Fibroblast of peridontal ligament (primary cell): ENCODE measurements at regions not wholly inside any gene's neighbourhood (a gene's known extent, or its start where the extent isn't known, plus 50 kb on each side); places are given as distances from the start of the nearest gene placed in this dataset.

Experiments used
- DNase-seq: peaks from one replicate; pipeline ENCODE4 v3.0.0-alpha.2; 2010; ENCODE audit errors: extremely low read depth

GRCh38 chr5:6869677-6870076, 156.4 kb downstream of the TENT4A start:
- no peak for DNase-seq

DNA sequence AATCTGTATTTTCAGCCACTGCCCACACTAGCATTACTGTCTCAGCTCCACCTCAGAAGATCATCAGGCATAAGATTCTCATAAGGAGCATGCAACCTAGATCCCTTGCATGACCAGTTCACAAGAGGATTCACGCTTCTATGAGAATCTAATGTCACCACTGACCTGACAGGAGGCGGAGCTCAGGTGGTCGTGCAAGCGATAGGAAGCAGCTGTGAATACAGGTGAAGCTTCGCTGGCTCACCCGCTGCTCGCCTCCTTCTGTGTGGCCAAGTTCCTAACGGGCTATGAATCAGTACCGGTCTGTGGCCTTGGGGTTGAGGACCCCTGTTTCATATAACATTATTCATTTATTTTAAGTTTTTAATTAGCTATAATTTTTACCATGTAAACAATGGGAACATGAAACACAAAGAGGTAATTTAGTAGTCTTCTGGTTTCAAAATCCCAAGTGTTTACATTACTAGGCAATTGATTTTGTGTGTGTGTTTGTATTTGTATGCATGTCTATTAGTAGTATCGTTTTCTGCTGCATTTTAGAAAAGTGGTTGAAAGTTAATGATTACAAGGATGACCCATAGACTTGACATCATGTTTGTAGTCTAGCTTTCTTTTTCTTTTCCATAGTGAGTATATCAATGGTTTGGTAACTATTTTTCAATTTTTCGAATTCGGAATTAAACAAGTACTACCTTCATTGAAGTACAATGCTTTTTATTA, 159.4 kb downstream of the TENT4A start:
- DNase-seq = no peak

DNA sequence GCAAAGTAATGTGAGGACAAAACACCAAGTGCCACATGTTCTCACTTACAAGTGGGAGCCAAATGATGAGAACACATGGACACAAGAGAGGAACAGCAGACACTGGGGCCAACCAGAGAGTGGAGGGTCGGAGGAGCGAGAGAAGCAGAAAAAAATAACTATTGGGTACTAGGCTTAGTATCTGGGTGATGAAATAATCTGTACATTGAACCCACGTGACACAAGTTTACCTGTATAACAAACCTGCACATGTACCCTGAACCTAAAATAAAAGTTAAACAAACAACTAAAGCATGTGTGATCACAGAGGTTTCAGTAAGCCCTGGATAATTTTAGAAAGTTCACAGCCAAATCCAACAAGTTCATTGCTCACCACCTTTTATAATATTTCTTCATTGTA, 160.1 kb downstream of the TENT4A start:
- DNase-seq = no peak

DNA sequence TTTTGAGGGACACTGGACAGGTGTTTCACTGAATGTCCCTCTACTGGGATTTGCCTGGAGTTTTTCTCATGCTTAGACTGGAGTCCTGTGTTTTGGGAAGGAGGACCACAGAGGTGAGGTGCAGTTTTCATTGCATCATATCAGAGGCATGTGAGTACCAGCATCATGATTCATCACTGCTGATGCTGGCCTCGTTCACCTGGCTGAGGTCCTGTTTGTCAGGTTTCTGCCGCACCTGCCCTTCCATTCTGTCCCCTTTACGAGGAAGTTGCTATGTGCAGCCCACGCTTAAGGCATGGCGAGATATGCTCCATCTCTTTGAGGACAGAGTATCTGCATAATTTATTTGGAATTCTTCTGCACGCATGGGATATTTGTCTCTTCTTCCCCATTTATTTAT, 162.1 kb downstream of the TENT4A start:
- DNase-seq = no peak

GRCh38 chr5:6877986-6878828, 165.0 kb downstream of the TENT4A start:
- DNase-seq = no peak

GRCh38 chr5:6885581-6885980, 172.3 kb downstream of the TENT4A start:
- no peak for DNase-seq

DNA sequence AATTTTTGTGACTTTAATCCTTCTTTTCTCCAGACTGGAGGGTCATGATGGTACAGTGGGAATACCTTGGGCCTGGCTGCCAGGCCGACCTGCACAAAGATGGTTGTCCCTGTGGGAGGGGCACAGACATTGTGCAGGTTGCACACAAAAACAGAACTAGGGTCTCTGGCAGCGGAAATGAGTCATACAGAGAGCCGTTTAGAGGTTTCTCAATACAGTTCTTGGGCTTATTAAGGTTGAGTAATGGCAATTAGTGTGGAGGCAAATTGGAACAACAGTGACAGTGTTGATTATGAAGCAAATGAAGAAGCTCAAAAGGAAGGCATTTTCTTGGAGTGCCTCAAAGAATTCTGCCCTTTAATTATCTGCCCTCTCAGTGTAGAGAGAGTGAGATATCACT, 173.6 kb downstream of the TENT4A start:
- no peak for DNase-seq

GRCh38 chr5:6889030-6889429, 175.8 kb downstream of the TENT4A start:
- no peak for DNase-seq

DNA sequence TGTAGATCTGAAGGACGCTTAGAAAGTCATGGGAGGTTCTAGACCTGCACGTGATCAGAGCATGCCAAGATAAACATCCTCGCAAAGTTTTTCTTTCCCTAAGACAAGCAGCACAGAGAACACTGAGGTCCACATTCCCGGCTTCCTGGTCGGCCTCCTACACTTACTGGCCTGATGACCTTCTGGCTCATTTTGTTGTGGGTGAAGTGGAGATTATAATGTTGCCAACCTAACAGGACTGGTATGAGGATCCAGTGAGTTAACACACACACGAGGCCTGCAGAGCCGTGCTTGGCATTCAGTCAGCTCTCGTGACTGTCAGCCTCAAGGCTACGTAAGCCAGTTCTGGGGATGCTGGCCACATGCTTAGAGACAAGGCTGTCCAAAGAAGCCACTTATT, 186.0 kb downstream of the TENT4A start:
- no peak for DNase-seq

GRCh38 chr5:6900247-6901227, 187.3 kb downstream of the TENT4A start:
- no peak for DNase-seq

- no peak for DNase-seq
These were observed 188.9 kb downstream of the TENT4A start for GRCh38 chr5:6902094-6902493.

- DNase-seq = no peak
These were observed 189.4 kb downstream of the TENT4A start for GRCh38 chr5:6902597-6902996.

GRCh38 chr5:6903934-6904333, 190.7 kb downstream of the TENT4A start:
- DNase-seq = no peak

GRCh38 chr5:6904860-6905259, 191.6 kb downstream of the TENT4A start:
- DNase-seq = no peak

DNA sequence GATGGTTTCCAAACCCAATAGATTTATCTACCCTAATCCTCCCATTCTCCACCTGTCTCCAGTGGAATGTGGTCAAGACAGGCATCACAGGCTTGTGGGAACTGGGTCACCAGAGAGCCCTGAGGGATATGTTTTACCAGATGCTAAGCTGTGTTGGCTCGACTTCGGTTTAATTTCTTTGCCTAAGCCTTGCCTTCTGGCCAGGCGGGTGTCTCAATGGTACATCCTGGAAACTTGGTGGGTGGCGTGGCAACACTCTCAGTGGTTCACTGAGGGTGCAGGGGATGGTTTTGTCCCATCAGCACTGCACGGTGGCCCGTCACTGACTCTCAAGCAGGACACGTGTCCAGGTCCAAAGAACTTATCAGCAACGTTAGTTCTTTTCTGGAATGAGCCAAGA, 192.2 kb downstream of the TENT4A start:
- DNase-seq = no peak

DNA sequence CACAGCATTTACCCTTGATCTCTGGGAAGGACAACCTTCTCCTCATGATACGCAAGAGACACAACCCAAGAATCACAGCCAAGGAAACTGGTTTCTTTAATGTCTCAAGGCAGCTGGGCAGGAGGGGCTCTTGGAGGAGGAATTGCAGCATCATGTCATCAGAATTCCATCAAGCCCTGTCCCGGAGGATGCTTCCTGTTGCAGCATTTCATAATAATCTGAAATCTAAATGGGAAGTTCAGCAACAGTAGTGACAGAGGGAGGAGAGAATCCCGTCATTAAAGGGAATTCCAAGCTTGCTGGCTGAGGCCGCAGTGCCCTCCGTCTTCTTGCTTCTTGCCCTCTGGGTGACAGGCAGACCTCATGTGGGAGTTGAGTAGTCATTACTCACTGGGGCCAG, 192.7 kb downstream of the TENT4A start:
- no peak for DNase-seq

- DNase-seq = no peak
These were observed 194.2 kb downstream of the TENT4A start for GRCh38 chr5:6907320-6907918.

DNA sequence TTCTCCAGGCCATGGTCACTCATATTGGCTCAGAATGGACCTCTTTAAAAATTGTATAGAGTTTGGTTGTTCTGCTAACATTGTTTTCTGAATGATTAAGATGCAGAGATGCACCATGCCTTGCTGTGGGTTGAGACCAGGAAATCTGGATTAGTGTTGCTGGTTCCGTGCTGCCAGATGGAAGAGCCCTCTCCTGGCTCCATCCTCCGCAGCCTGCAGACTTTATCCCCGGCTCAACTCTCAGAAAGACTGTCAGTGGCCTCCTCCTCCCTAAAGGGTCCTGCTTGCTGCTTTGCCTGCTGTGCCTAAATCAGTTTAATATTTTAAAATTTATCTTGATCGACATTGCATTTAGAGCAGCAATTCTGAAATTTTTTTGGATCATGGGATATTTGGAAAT, 196.7 kb downstream of the TENT4A start:
- no peak for DNase-seq

DNA sequence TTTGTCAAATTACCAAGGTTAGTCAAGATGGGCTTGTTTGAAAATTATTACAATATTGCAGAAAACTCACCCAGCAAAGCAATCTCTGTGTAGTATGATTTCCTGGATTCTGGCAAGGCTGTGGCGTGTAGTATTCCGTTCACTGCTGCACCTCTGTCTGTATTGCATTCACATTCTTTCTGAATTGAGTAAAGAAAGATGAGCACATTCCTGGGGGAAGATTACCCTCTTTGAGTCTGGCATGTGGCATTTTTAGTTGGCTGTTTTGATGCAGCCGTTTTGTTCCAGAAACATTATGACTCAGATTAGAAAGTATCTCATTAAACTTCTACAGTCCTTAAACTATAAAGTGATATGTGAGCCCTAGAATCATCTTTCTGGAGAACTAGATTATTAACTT, 197.7 kb downstream of the TENT4A start:
- no peak for DNase-seq

DNA sequence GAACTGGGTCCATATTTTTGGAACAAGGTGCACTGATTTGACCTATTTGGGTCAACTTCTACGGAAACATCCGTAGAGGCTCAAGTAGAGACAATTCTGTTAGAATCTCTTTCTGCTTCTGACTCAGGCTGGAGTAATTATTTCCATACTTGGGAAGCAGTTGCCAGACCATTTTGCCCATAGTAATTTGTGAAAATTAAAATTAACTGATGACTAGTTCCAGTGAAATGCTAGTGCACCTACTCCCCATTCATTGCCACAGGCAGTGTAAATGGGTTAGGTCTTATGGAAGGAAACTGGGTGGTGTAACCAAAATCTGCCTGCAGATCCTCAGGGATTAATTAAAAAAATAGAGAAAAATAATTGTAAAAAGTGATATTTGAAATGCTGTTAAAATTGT, 201.1 kb downstream of the TENT4A start:
- DNase-seq = no peak

GRCh38 chr5:6915574-6915973, 202.3 kb downstream of the TENT4A start:
- DNase-seq = no peak

DNA sequence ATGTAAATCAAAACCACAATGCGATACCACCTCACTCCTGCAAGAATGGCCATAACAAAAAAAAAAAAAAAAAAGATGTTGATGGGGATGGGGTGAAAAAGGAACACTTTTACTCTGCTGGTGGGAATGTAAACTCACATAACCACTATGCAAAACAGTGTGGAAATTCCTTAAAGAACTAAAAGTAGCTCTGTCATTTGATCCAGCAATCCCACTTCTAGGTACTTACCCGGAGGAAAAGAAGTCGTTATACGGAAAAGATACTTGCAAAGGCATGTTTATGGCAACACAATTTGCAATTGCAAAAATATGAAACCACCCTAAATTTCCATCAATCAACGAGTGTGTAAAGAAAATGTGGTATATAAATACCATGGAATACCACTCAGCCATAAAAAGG, 205.0 kb downstream of the TENT4A start:
- DNase-seq = no peak
